Epithelial cell of proximal tubule (primary cell): ENCODE measurements at regions not wholly inside any gene's neighbourhood (a gene's known extent, or its start where the extent isn't known, plus 50 kb on each side); places are given as distances from the start of the nearest gene placed in this dataset.
A peak's percentile ranks its signal among the peaks of the same experiment; 100 is the strongest.

ENCODE experiments used
- DNase-seq: peaks from one replicate; pipeline ENCODE4 v3.0.0-alpha.2; 2011; ENCODE audit warnings: low read depth
- H3K4me3 ChIP-seq: 2 replicates; pipeline ENCODE4 v1.5.1; 2011; ENCODE audit warnings: low read depth, mild to moderate bottlenecking, low read length
- TF ChIP-seq, protein P1 (sequence below): conservative IDR thresholded peaks from 2 replicates; pipeline ENCODE4 v1.5.1; 2012; ENCODE audit warnings: low read depth, mild to moderate bottlenecking, low read length

GRCh38 chr7:13279854-13280435 lies 592.5 kb downstream of the ARL4A start:
- TF ChIP-seq, protein P1, sequence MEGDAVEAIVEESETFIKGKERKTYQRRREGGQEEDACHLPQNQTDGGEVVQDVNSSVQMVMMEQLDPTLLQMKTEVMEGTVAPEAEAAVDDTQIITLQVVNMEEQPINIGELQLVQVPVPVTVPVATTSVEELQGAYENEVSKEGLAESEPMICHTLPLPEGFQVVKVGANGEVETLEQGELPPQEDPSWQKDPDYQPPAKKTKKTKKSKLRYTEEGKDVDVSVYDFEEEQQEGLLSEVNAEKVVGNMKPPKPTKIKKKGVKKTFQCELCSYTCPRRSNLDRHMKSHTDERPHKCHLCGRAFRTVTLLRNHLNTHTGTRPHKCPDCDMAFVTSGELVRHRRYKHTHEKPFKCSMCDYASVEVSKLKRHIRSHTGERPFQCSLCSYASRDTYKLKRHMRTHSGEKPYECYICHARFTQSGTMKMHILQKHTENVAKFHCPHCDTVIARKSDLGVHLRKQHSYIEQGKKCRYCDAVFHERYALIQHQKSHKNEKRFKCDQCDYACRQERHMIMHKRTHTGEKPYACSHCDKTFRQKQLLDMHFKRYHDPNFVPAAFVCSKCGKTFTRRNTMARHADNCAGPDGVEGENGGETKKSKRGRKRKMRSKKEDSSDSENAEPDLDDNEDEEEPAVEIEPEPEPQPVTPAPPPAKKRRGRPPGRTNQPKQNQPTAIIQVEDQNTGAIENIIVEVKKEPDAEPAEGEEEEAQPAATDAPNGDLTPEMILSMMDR = no peak
- no peak overlapping the region for H3K4me3 ChIP-seq
- no peak for DNase-seq

GRCh38 chr7:13282377-13282980 lies 595.0 kb downstream of the ARL4A start:
- no peak for DNase-seq
- no peak overlapping the region for H3K4me3 ChIP-seq
- TF ChIP-seq, protein P1 = peak; percentile 60

DNA sequence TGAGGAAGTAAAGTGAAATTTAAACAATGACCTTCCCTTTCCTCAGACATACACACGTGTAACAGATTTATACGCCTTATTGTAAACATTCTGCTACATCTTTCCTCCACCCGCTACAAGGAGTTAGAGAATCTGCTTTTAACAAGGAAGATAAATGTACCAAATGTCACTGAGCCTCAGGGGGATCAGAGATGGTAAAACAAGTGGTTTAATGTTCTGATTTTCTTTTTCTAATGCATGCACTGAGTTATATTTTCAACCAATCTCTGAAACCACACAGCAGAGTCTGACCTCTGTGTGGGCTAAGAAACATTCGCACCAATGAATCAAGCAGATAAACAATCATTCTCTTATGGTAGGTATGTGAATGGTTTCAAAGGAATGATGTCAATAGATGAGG lies 599.5 kb downstream of the ARL4A start:
- TF ChIP-seq, protein P1 = no peak
- H3K4me3 ChIP-seq = no peak overlapping the region
- no peak for DNase-seq

- TF ChIP-seq, protein P1 = no peak
- DNase-seq = no peak
- no peak overlapping the region for H3K4me3 ChIP-seq
Measured at GRCh38 chr7:13288516-13288915, 601.1 kb downstream of the ARL4A start.

DNA sequence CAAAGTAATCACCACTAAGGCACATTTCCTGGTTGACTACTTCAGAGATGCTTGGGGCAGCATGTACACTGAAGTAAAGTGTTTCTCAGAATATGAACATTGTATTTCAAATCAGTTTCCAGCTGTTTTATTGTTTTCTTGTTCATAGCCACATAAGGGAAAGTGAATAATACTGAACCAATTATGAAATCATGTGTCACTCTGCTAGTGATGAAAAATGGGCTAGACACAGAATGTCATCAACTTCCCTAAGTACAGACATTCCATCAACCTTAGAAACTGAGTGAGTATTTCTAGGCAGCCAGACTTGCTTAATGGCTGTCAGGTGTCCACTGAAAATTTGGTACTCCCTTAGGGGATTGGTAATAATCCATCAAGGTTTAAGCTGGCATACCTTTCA lies 603.5 kb downstream of the ARL4A start:
- TF ChIP-seq, protein P1 = no peak
- DNase-seq = no peak
- no peak overlapping the region for H3K4me3 ChIP-seq

GRCh38 chr7:13293264-13294002 lies 606.0 kb downstream of the ARL4A start:
- no peak for DNase-seq
- H3K4me3 ChIP-seq = no peak overlapping the region
- TF ChIP-seq, protein P1 = no peak

GRCh38 chr7:13307040-13307439 lies 619.6 kb downstream of the ARL4A start:
- TF ChIP-seq, protein P1 = no peak
- H3K4me3 ChIP-seq = no peak overlapping the region
- no peak for DNase-seq
